ENCODE measurements at regions not wholly inside any gene's neighbourhood (a gene's known extent, or its start where the extent isn't known, plus 50 kb on each side); places are given as distances from the start of the nearest gene placed in this dataset.
"Not testable (repeated sequence)": the region's sequence is repeated elsewhere in the genome, so short reads cannot be mapped to it uniquely, and the experiment has no call there.

GRCh38 chr4:114103908-114104307 lies 124.5 kb upstream of the ARSJ start:
- Mint-ChIP-seq H3K4me1 (no peaks in the 10 kb centered on the region), H3K27ac (no peak overlapping the region), H3K36me3 (ENCODE audit: low read depth) (no peaks in the 10 kb centered on the region), H3K9me3 (no peaks in the 10 kb centered on the region), H3K27me3 (peaks cover 4% of the 10 kb centered on the region), H3K4me3 (no peak overlapping the region)
- POLR2A ChIA-PET: no interaction called here
- CTCF ChIA-PET: no interaction called here
- DNase-seq: no peak

- no peak for DNase-seq
- no peaks in the 10 kb centered on the region for H3K4me1 Mint-ChIP-seq
- H3K36me3 Mint-ChIP-seq (ENCODE audit: low read depth): no peaks in the 10 kb centered on the region
- H3K27ac Mint-ChIP-seq: no peak overlapping the region
- H3K9me3 Mint-ChIP-seq: no peaks in the 10 kb centered on the region
- peaks cover 4% of the 10 kb centered on the region for H3K27me3 Mint-ChIP-seq
- H3K4me3 Mint-ChIP-seq: no peak overlapping the region
- ChIA-PET POLR2A (no interaction called here), CTCF (no interaction called here)
Measured at GRCh38 chr4:114108869-114109268, 129.4 kb upstream of the ARSJ start.

GRCh38 chr4:114109776-114110175 lies 130.3 kb upstream of the ARSJ start:
- Mint-ChIP-seq H3K27ac (no peak overlapping the region), H3K4me3 (no peak overlapping the region), H3K36me3 (ENCODE audit: low read depth) (no peaks in the 10 kb centered on the region), H3K9me3 (no peaks in the 10 kb centered on the region), H3K27me3 (peaks cover 3% of the 10 kb centered on the region), H3K4me1 (no peaks in the 10 kb centered on the region)
- ChIA-PET CTCF (no interaction called here), POLR2A (no interaction called here)
- no peak for DNase-seq

GRCh38 chr4:114115526-114115925 lies 136.1 kb upstream of the ARSJ start:
- ChIA-PET CTCF (no interaction called here), POLR2A (no interaction called here)
- Mint-ChIP-seq H3K4me1 (no peaks in the 10 kb centered on the region), H3K4me3 (no peak overlapping the region), H3K27ac (no peak overlapping the region), H3K36me3 (ENCODE audit: low read depth) (no peaks in the 10 kb centered on the region), H3K27me3 (peaks cover 2% of the 10 kb centered on the region), H3K9me3 (no peaks in the 10 kb centered on the region)
- DNase-seq: no peak

- Mint-ChIP-seq H3K36me3 (ENCODE audit: low read depth) (no peaks in the 10 kb centered on the region), H3K9me3 (no peaks in the 10 kb centered on the region), H3K4me1 (no peaks in the 10 kb centered on the region), H3K27ac (no peak overlapping the region), H3K27me3 (peaks cover 2% of the 10 kb centered on the region), H3K4me3 (no peak overlapping the region)
- CTCF ChIA-PET: no interaction called here
- DNase-seq: no peak
- POLR2A ChIA-PET: no interaction called here
Measured at GRCh38 chr4:114116861-114117260, 137.4 kb upstream of the ARSJ start.

GRCh38 chr4:114121221-114121620 lies 141.8 kb upstream of the ARSJ start:
- Mint-ChIP-seq H3K9me3 (peaks cover 7% of the 10 kb centered on the region), H3K36me3 (ENCODE audit: low read depth) (no peaks in the 10 kb centered on the region), H3K27me3 (peaks cover 2% of the 10 kb centered on the region), H3K4me1 (no peaks in the 10 kb centered on the region), H3K4me3 (no peak overlapping the region), H3K27ac (no peak overlapping the region)
- ChIA-PET POLR2A (no interaction called here), CTCF (no interaction called here)
- no peak for DNase-seq

GRCh38 chr4:114132199-114132598 lies 152.8 kb upstream of the ARSJ start:
- Mint-ChIP-seq H3K36me3 (ENCODE audit: low read depth) (no peaks in the 10 kb centered on the region), H3K4me1 (no peaks in the 10 kb centered on the region), H3K27ac (no peak overlapping the region), H3K27me3 (peaks cover 1% of the 10 kb centered on the region), H3K9me3 (no peaks in the 10 kb centered on the region), H3K4me3 (no peak overlapping the region)
- POLR2A ChIA-PET: no interaction called here
- no peak for DNase-seq
- CTCF ChIA-PET: no interaction called here

- no peaks in the 10 kb centered on the region for H3K4me1 Mint-ChIP-seq
Measured at GRCh38 chr4:114132830-114133229, 153.4 kb upstream of the ARSJ start.

GRCh38 chr4:114136069-114136468 lies 156.6 kb upstream of the ARSJ start:
- no peak for DNase-seq
- Mint-ChIP-seq H3K27ac (no peak overlapping the region), H3K4me3 (no peak overlapping the region), H3K36me3 (ENCODE audit: low read depth) (no peaks in the 10 kb centered on the region), H3K27me3 (no peaks in the 10 kb centered on the region), H3K9me3 (no peaks in the 10 kb centered on the region), H3K4me1 (no peaks in the 10 kb centered on the region)
- ChIA-PET CTCF (no interaction called here), POLR2A (no interaction called here)

More at GRCh38 chr4:114132830-114133229, 153.4 kb upstream of the ARSJ start:
- no peak overlapping the region for H3K27ac Mint-ChIP-seq
- H3K27me3 Mint-ChIP-seq: peaks cover 1% of the 10 kb centered on the region
- H3K36me3 Mint-ChIP-seq (ENCODE audit: low read depth): no peaks in the 10 kb centered on the region
- no peak overlapping the region for H3K4me3 Mint-ChIP-seq
- H3K9me3 Mint-ChIP-seq: no peaks in the 10 kb centered on the region
- CTCF ChIA-PET: no interaction called here
- no peak for DNase-seq
- POLR2A ChIA-PET: no interaction called here

GRCh38 chr4:114137984-114138383 lies 158.5 kb upstream of the ARSJ start:
- no peaks in the 10 kb centered on the region for H3K4me1 Mint-ChIP-seq
- H3K27ac Mint-ChIP-seq: no peak overlapping the region
- CTCF ChIA-PET: interaction anchor here (0.7 kb wide), 1 partner anchor 694 kb away, joined by 5 read pairs; no protein-coding TSS in a partner anchor
- no peaks in the 10 kb centered on the region for H3K36me3 Mint-ChIP-seq (ENCODE audit: low read depth)
- no peaks in the 10 kb centered on the region for H3K9me3 Mint-ChIP-seq
- no peak for DNase-seq
- H3K4me3 Mint-ChIP-seq: no peak overlapping the region
- POLR2A ChIA-PET: no interaction called here
- H3K27me3 Mint-ChIP-seq: no peaks in the 10 kb centered on the region

GRCh38 chr4:114146947-114147618 lies 167.6 kb upstream of the ARSJ start:
- no peaks in the 10 kb centered on the region for H3K36me3 Mint-ChIP-seq (ENCODE audit: low read depth)
- H3K4me3 Mint-ChIP-seq: no peak overlapping the region
- H3K9me3 Mint-ChIP-seq: peaks cover 3% of the 10 kb centered on the region
- POLR2A ChIA-PET: no interaction called here
- H3K27me3 Mint-ChIP-seq: peaks cover 2% of the 10 kb centered on the region
- H3K4me1 Mint-ChIP-seq: peaks cover 12% of the 10 kb centered on the region
- CTCF ChIA-PET: no interaction called here
- no peak for DNase-seq
- no peak overlapping the region for H3K27ac Mint-ChIP-seq

- peaks cover 12% of the 10 kb centered on the region for H3K4me1 Mint-ChIP-seq
- CTCF ChIA-PET; H3K9me3 Mint-ChIP-seq; H3K36me3 Mint-ChIP-seq (ENCODE audit: low read depth); POLR2A ChIA-PET; H3K27me3 Mint-ChIP-seq: not testable (repeated sequence)
- H3K4me3 Mint-ChIP-seq: peak overlapping the region; percentile 53
- H3K27ac Mint-ChIP-seq: peak overlapping the region; percentile 1
- DNase-seq: peak; percentile 25
Measured at GRCh38 chr4:114147619-114148208, 168.3 kb upstream of the ARSJ start.

- CTCF ChIA-PET; POLR2A ChIA-PET; H3K27me3 Mint-ChIP-seq; H3K27ac Mint-ChIP-seq; H3K9me3 Mint-ChIP-seq; H3K36me3 Mint-ChIP-seq (ENCODE audit: low read depth); H3K4me3 Mint-ChIP-seq; DNase-seq: not testable (repeated sequence)
- peaks cover 12% of the 10 kb centered on the region for H3K4me1 Mint-ChIP-seq
Measured at GRCh38 chr4:114148372-114149070, 169.1 kb upstream of the ARSJ start.

GRCh38 chr4:114156371-114156770 lies 176.9 kb upstream of the ARSJ start:
- Mint-ChIP-seq H3K27ac (no peak overlapping the region), H3K9me3 (no peaks in the 10 kb centered on the region), H3K36me3 (ENCODE audit: low read depth) (no peaks in the 10 kb centered on the region), H3K4me1 (no peaks in the 10 kb centered on the region), H3K4me3 (no peak overlapping the region), H3K27me3 (no peaks in the 10 kb centered on the region)
- DNase-seq: no peak
- POLR2A ChIA-PET: no interaction called here
- CTCF ChIA-PET: no interaction called here
